Common myeloid progenitor, CD34-positive (primary cell): ENCODE measurements at regions not wholly inside any gene's neighbourhood (a gene's known extent, or its start where the extent isn't known, plus 50 kb on each side); places are given as distances from the start of the nearest gene placed in this dataset.

Experiments used
- CTCF ChIA-PET: fragments of 350-600 bp; sonication (Branson Sonifier 250); formaldehyde crosslinking; loops from one replicate; lab custom pipeline; 2021; ENCODE audit warnings: antibody characterized with exemption; lab: Charles Lee
- POLR2A ChIA-PET: fragments of 350-600 bp; sonication (Branson Sonifier 250); formaldehyde crosslinking; loops from one replicate; lab custom pipeline; 2021; ENCODE audit warnings: antibody characterized with exemption; lab: Charles Lee
- DNase-seq, 3 donors: peaks; one replicate each; pipeline versions ENCODE4 v3.0.0 to v3.0.0-alpha.2; 2013
- H3K27ac ChIP-seq, 2 experiments: 1 replicate in 1 of 2; 2 replicates in 1 of 2; pipeline ENCODE4 v1.7.0; 2013; ENCODE audit warnings: inconsistent platforms in 2 of 2, low read length in 2 of 2, mild to moderate bottlenecking in 2 of 2, low read depth in 1 of 2, moderate library complexity in 1 of 2; ENCODE audit not compliant: severe bottlenecking in 2 of 2, insufficient read depth in 1 of 2, poor library complexity in 1 of 2
- H3K27me3 ChIP-seq, 5 experiments: replicated peaks in 2 of 5; 1 replicate in 3 of 5; 2 replicates in 2 of 5; pipeline versions ENCODE4 v1.6.1 to v1.7.0; 2013; ENCODE audit warnings: low read length in 4 of 5, mild to moderate bottlenecking in 2 of 5, moderate library complexity in 2 of 5, inconsistent platforms in 1 of 5; ENCODE audit not compliant: insufficient read depth in 5 of 5, control insufficient read depth in 4 of 5
- H3K36me3 ChIP-seq, 4 experiments: 1 replicate in 2 of 4; 2 replicates in 2 of 4; pipeline versions ENCODE4 v1.6.1 to v1.7.0; 2013; ENCODE audit warnings: low read length in 3 of 4, control low read depth in 1 of 4, mild to moderate bottlenecking in 1 of 4; ENCODE audit not compliant: control insufficient read depth in 4 of 4, insufficient read depth in 4 of 4
- H3K4me1 ChIP-seq, 4 experiments: 1 replicate in 3 of 4; 2 replicates in 1 of 4; pipeline versions ENCODE4 v1.6.1 to v1.7.1; 2013; ENCODE audit warnings: low read length in 3 of 4, mild to moderate bottlenecking in 3 of 4, control low read depth in 1 of 4, inconsistent platforms in 1 of 4, moderate library complexity in 1 of 4; ENCODE audit not compliant: control insufficient read depth in 4 of 4, insufficient read depth in 4 of 4; ENCODE audit errors: control extremely low read depth in 1 of 4
- H3K4me3 ChIP-seq, 7 experiments: 1 replicate in 4 of 7; 2 replicates in 3 of 7; pipeline versions ENCODE4 v1.5.1 to v1.7.0; 2013; ENCODE audit warnings: mild to moderate bottlenecking in 7 of 7, low read length in 6 of 7, moderate library complexity in 6 of 7, inconsistent platforms in 2 of 7, low read depth in 2 of 7, control low read depth in 1 of 7; ENCODE audit not compliant: insufficient read depth in 4 of 7, control insufficient read depth in 1 of 7; ENCODE audit errors: extremely low read depth in 1 of 7
- H3K9me3 ChIP-seq, 5 experiments: 1 replicate in 4 of 5; 2 replicates in 1 of 5; pipeline versions ENCODE4 v1.6.1 to v1.7.1; 2013; ENCODE audit warnings: low read length in 4 of 5, mild to moderate bottlenecking in 2 of 5, inconsistent platforms in 1 of 5, low read depth in 1 of 5, moderate library complexity in 1 of 5; ENCODE audit not compliant: control insufficient read depth in 4 of 5, insufficient read depth in 2 of 5; ENCODE audit errors: control extremely low read depth in 1 of 5
- WGBS: methylation state at CpG from one replicate; pipeline ENCODE4 v1.1.5; 2013; ENCODE audit not compliant: insufficient coverage; 5-methylcytosine and 5-hydroxymethylcytosine counted together

DNA sequence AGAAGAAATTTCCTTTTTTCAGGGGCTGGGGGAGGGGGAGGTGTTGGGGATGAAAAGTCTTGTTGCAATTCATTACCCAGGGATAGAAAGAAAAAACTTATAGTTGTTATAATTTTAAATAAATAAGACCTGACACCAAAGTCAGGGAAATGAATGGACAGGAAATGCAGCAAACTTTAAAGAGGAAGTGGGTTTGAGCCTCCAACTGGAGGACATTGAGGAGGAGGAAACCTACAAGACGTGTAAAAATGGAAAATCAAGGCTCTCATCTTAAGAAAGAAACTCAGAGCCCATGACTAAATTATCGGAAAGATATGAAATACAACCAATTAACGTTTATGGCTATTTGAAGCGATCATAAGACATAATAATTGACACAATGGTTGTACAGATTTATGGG, 54.4 kb downstream of the NIBAN1 start:
- Histone ChIP-seq H3K4me1 (peaks cover 0 to 10% (median 2%) of the 10 kb centered on the region in 4 experiments), H3K27ac (no peak overlapping the region), H3K27me3 (no peaks in the 10 kb centered on the region), H3K4me3 (no peak overlapping the region), H3K36me3 (no peaks in the 10 kb centered on the region), H3K9me3 (peaks cover 0 to under 1% (median 0%) of the 10 kb centered on the region in 5 experiments)
- WGBS, result 100% methylated on average over 1 of the region's 4 CpGs
- DNase-seq, result peak in 2 of 3 donors; percentile 39 to 53
- CTCF ChIA-PET, result no interaction called here
- POLR2A ChIA-PET, result no interaction called here

DNA sequence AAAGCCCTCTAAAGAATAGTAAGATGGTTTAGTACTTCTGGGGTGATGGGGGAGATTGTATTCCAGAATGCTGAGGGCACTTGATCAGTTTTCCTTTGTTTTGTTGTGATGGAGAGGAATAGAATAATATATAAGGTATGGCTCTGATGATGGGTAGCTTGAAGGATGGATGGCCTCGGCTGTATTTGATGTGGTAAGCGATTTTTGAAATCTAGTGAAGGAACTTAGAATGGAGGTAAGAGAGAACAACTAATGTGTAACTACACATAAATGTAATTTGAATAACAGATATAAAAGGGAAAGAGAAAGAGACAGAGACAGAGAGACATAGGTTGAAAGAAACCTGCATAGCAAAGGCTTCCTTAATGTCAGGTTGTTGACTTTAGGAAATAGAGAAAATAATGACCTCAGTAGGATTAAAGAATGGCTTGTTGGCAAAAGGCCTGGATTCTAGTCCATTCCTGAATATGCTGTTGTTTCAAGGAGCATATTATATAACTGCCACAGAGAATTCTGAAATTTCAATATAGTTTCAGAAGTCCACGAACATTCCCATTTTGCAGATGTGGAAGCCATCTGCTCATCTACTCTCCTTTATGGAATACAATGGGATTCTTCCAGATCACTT, 58.7 kb downstream of the NIBAN1 start:
- no peak for DNase-seq
- Histone ChIP-seq H3K4me1 (peaks cover 0 to 13% (median 5%) of the 10 kb centered on the region in 4 experiments), H3K4me3 (no peak overlapping the region), H3K27me3 (no peaks in the 10 kb centered on the region), H3K27ac (no peak overlapping the region), H3K9me3 (no peaks in the 10 kb centered on the region), H3K36me3 (no peaks in the 10 kb centered on the region)
- ChIA-PET POLR2A (interaction anchor here (0.5 kb wide), 1 partner anchor 51 kb away, joined by 4 read pairs; no protein-coding TSS in a partner anchor), CTCF (no interaction called here)
- no CpG with 5 or more reads among the region's 3 CpGs for WGBS

DNA sequence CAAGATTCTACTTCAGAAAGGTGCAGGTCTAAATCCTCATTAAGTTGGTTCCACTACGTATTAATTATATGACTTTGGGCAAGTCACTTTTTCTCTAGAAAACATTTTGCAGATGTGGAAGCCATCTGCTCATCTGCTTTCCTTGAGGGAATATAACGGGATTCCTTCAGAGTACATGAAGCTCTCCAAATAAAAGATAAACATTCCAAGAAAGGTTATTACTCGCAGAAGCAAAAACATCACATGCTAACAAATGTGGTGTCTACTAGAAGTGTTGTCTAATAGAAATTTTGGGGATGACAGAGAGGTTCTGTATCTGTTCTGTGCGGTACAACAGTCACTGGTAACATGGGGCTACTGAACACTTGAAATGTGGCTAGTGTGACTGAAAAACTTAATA, 60.2 kb downstream of the NIBAN1 start:
- no peak overlapping the region for H3K27ac ChIP-seq
- ChIA-PET POLR2A (no interaction called here), CTCF (no interaction called here)
- H3K36me3 ChIP-seq, result no peaks in the 10 kb centered on the region
- DNase-seq, result no peak
- 93% methylated on average over 3 of the region's 4 CpGs for WGBS
- H3K27me3 ChIP-seq, result no peaks in the 10 kb centered on the region
- no peak overlapping the region for H3K4me3 ChIP-seq
- H3K9me3 ChIP-seq, result no peaks in the 10 kb centered on the region
- peaks cover 0 to 9% (median 3%) of the 10 kb centered on the region in 4 experiments for H3K4me1 ChIP-seq

DNA sequence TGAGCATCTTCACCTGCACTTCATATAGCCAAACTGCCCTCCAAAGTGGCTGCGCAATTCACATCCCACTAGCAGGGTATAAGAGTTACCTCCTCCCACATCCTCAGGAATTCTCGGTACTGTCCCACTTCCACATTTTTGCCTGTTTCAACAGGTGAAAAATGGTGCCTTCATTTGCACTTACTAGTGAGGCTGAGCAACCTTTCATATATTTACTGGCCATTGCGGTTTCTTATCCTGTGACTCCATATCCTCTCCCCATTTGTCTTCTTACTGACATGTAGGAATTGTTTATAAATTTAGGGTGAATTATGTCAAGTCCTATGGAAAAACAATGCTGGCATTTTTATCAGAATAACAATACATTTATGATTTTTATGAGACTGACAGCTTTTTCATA, 61.9 kb downstream of the NIBAN1 start:
- ChIA-PET CTCF (interaction anchor here (1.4 to 1.8 kb wide), 2 partner anchors 10 to 17 kb away, joined by 3 to 6 read pairs; no protein-coding TSS in a partner anchor), POLR2A (interaction anchor here (0.9 kb wide), 1 partner anchor 158 kb away, joined by 3 read pairs; no protein-coding TSS in a partner anchor)
- WGBS, result 45% methylated on average over 2 of the region's 3 CpGs
- H3K9me3 ChIP-seq, result no peaks in the 10 kb centered on the region
- H3K27ac ChIP-seq, result no peak overlapping the region
- no peaks in the 10 kb centered on the region for H3K36me3 ChIP-seq
- H3K4me1 ChIP-seq, result peaks cover 0 to 6% (median 2%) of the 10 kb centered on the region in 4 experiments
- H3K4me3 ChIP-seq, result no peak overlapping the region
- no peaks in the 10 kb centered on the region for H3K27me3 ChIP-seq
- no peak for DNase-seq

- Histone ChIP-seq H3K9me3 (no peaks in the 10 kb centered on the region), H3K4me3 (no peak overlapping the region), H3K27ac (no peak overlapping the region), H3K27me3 (no peaks in the 10 kb centered on the region), H3K4me1 (peaks cover 0 to 6% (median 2%) of the 10 kb centered on the region in 4 experiments), H3K36me3 (no peaks in the 10 kb centered on the region)
- CTCF ChIA-PET, result interaction anchor here (1.4 to 1.8 kb wide), 2 partner anchors 10 to 17 kb away, joined by 3 to 6 read pairs; no protein-coding TSS in a partner anchor
- no CpG with 5 or more reads among the region's 2 CpGs for WGBS
- POLR2A ChIA-PET, result interaction anchor here (0.9 kb wide), 1 partner anchor 158 kb away, joined by 3 read pairs; no protein-coding TSS in a partner anchor
- DNase-seq, result no peak
Measured at GRCh38 chr1:184911830-184912229, 62.5 kb downstream of the NIBAN1 start.

DNA sequence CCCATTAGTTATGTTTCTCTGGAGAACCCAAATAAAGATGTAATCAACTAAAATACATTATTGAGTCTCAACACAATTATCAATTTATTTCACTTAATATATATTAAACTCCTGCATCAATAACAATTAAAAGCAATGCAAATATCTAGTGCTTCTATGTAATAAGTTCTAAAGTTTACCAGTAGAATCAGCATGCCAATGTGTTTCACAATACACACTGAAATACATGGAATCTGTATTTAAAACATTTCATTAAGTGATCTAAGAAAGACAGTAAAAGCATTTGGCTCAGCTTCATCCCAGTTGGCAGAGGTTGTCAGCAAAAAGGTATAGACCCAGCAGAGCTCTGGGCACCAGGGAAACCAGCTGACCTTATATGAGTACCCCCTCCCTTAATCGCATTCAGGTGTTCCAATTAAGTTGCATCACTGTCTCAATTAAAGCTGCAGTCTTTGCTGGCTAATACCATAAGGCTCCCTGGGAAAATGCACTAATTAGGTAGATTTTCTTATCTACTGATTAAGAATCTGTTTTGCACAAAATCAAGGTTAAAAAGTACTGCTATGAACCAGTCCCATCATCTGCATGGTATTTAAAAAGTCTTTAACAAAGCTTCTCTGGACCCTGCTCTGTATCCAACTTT, 63.1 kb downstream of the NIBAN1 start:
- Histone ChIP-seq H3K36me3 (no peaks in the 10 kb centered on the region), H3K27me3 (no peaks in the 10 kb centered on the region), H3K27ac (no peak overlapping the region), H3K9me3 (no peaks in the 10 kb centered on the region), H3K4me1 (peaks cover 0 to 6% (median 2%) of the 10 kb centered on the region in 4 experiments), H3K4me3 (no peak overlapping the region)
- DNase-seq, result no peak
- POLR2A ChIA-PET, result no interaction called here
- WGBS, result no CpG with 5 or more reads among the region's 1 CpG
- CTCF ChIA-PET, result interaction anchor here (1.4 to 1.8 kb wide), 2 partner anchors 9 to 16 kb away, joined by 3 to 6 read pairs; no protein-coding TSS in a partner anchor

GRCh38 chr1:184910691-184911091, 63.6 kb downstream of the NIBAN1 start:
- H3K4me1 ChIP-seq, result peaks cover 0 to 6% (median 2%) of the 10 kb centered on the region in 4 experiments
- no peak overlapping the region for H3K27ac ChIP-seq
- no peaks in the 10 kb centered on the region for H3K36me3 ChIP-seq
- DNase-seq, result no peak
- ChIA-PET CTCF (interaction anchor here (1.8 kb wide), 1 partner anchor 9 kb away, joined by 6 read pairs; no protein-coding TSS in a partner anchor), POLR2A (no interaction called here)
- H3K27me3 ChIP-seq, result no peaks in the 10 kb centered on the region
- H3K4me3 ChIP-seq, result no peak overlapping the region
- 98% methylated on average over 3 of the region's 3 CpGs for WGBS
- H3K9me3 ChIP-seq, result no peaks in the 10 kb centered on the region
